Activated gamma-delta T cell (primary cell): ENCODE measurements at regions not wholly inside any gene's neighbourhood (a gene's known extent, or its start where the extent isn't known, plus 50 kb on each side); places are given as distances from the start of the nearest gene placed in this dataset.
"Not testable (repeated sequence)": the region's sequence is repeated elsewhere in the genome, so short reads cannot be mapped to it uniquely, and the experiment has no call there.

Source experiments
- DNase-seq: peaks from one replicate; lab custom pipeline; 2025; lab: John Stamatoyannopoulos, UW

GRCh38 chr15:70373439-70373838 lies 275.7 kb upstream of the TLE3 start:
- DNase-seq, result not testable (repeated sequence)

GRCh38 chr15:70367913-70368705 lies 270.4 kb upstream of the TLE3 start:
- DNase-seq, result not testable (repeated sequence)

GRCh38 chr15:70364023-70364422 lies 266.3 kb upstream of the TLE3 start:
- not testable (repeated sequence) for DNase-seq

GRCh38 chr15:70362886-70363285 lies 265.2 kb upstream of the TLE3 start:
- DNase-seq, result no peak

- DNase-seq, result no peak
Measured at GRCh38 chr15:70362350-70362749, 264.6 kb upstream of the TLE3 start.

- DNase-seq, result no peak
Measured at GRCh38 chr15:70361891-70362290, 264.2 kb upstream of the TLE3 start.

GRCh38 chr15:70361106-70361505 lies 263.4 kb upstream of the TLE3 start:
- no peak for DNase-seq

GRCh38 chr15:70358871-70359647 lies 261.3 kb upstream of the TLE3 start:
- DNase-seq, result no peak

- DNase-seq, result no peak
Measured at GRCh38 chr15:70358011-70358819, 260.5 kb upstream of the TLE3 start.

GRCh38 chr15:70357453-70357852 lies 259.7 kb upstream of the TLE3 start:
- DNase-seq, result no peak

GRCh38 chr15:70356919-70357318 lies 259.2 kb upstream of the TLE3 start:
- no peak for DNase-seq

GRCh38 chr15:70356062-70356860 lies 258.5 kb upstream of the TLE3 start:
- no peak for DNase-seq

- no peak for DNase-seq
Measured at GRCh38 chr15:70355275-70355795, 257.6 kb upstream of the TLE3 start.

- no peak for DNase-seq
Measured at GRCh38 chr15:70354346-70354905, 256.7 kb upstream of the TLE3 start.

- no peak for DNase-seq
Measured at GRCh38 chr15:70353606-70354345, 256.1 kb upstream of the TLE3 start.

- DNase-seq, result no peak
Measured at GRCh38 chr15:70351941-70352774, 254.4 kb upstream of the TLE3 start.

GRCh38 chr15:70351391-70351790 lies 253.7 kb upstream of the TLE3 start:
- no peak for DNase-seq

- no peak for DNase-seq
Measured at GRCh38 chr15:70348581-70349344, 251.0 kb upstream of the TLE3 start.

- DNase-seq, result no peak
Measured at GRCh38 chr15:70348226-70348543, 250.5 kb upstream of the TLE3 start.
